HG02571 (cell line): ENCODE measurements at regions not wholly inside any gene's neighbourhood (a gene's known extent, or its start where the extent isn't known, plus 50 kb on each side); places are given as distances from the start of the nearest gene placed in this dataset.
"Not testable (repeated sequence)": the region's sequence is repeated elsewhere in the genome, so short reads cannot be mapped to it uniquely, and the experiment has no call there.

Experiments used
- ATAC-seq: cut with Tn5 transposase; IDR thresholded peaks from one replicate; pipeline ENCODE4 v1.9.1; 2021; ENCODE audit warnings: mild to moderate bottlenecking, moderate library complexity; ENCODE audit not compliant: unreplicated experiment

- ATAC-seq = no peak
These were observed 812.8 kb upstream of the NUDT12 start for GRCh38 chr5:104375345-104375744.

- ATAC-seq = no peak
These were observed 810.2 kb upstream of the NUDT12 start for GRCh38 chr5:104372796-104373195.

- ATAC-seq = no peak
These were observed 809.8 kb upstream of the NUDT12 start for GRCh38 chr5:104372376-104372775.

- no peak for ATAC-seq
These were observed 807.9 kb upstream of the NUDT12 start for GRCh38 chr5:104370523-104370922.

GRCh38 chr5:104367978-104368377 is 805.4 kb upstream of the NUDT12 start:
- ATAC-seq = no peak

- no peak for ATAC-seq
These were observed 801.0 kb upstream of the NUDT12 start for GRCh38 chr5:104363567-104363966.

- ATAC-seq = no peak
These were observed 799.3 kb upstream of the NUDT12 start for GRCh38 chr5:104361932-104362331.

- ATAC-seq = no peak
These were observed 792.8 kb upstream of the NUDT12 start for GRCh38 chr5:104355350-104355749.

GRCh38 chr5:104353371-104353770 is 790.8 kb upstream of the NUDT12 start:
- ATAC-seq = no peak

- ATAC-seq = no peak
These were observed 790.4 kb upstream of the NUDT12 start for GRCh38 chr5:104352954-104353353.

- no peak for ATAC-seq
These were observed 784.6 kb upstream of the NUDT12 start for GRCh38 chr5:104347119-104347708.

GRCh38 chr5:104345222-104346016 is 782.8 kb upstream of the NUDT12 start:
- no peak for ATAC-seq

GRCh38 chr5:104344809-104345208 is 782.2 kb upstream of the NUDT12 start:
- ATAC-seq = no peak

- ATAC-seq = no peak
These were observed 765.2 kb upstream of the NUDT12 start for GRCh38 chr5:104327801-104328200.

GRCh38 chr5:104326966-104327365 is 764.4 kb upstream of the NUDT12 start:
- ATAC-seq = no peak

GRCh38 chr5:104325356-104325755 is 762.8 kb upstream of the NUDT12 start:
- no peak for ATAC-seq

- not testable (repeated sequence) for ATAC-seq
These were observed 754.1 kb upstream of the NUDT12 start for GRCh38 chr5:104316676-104317075.

- no peak for ATAC-seq
These were observed 749.9 kb upstream of the NUDT12 start for GRCh38 chr5:104312481-104312880.

- ATAC-seq = no peak
These were observed 743.0 kb upstream of the NUDT12 start for GRCh38 chr5:104305602-104306001.

- ATAC-seq = no peak
These were observed 737.6 kb upstream of the NUDT12 start for GRCh38 chr5:104299998-104300706.

- no peak for ATAC-seq
These were observed 735.9 kb upstream of the NUDT12 start for GRCh38 chr5:104298518-104298917.

- ATAC-seq = no peak
These were observed 734.5 kb upstream of the NUDT12 start for GRCh38 chr5:104297076-104297475.
